ENCODE measurements at regions not wholly inside any gene's neighbourhood (a gene's known extent, or its start where the extent isn't known, plus 50 kb on each side); places are given as distances from the start of the nearest gene placed in this dataset.

- Histone ChIP-seq H2AK5ac (ENCODE audit: low read depth, low read length) (no peak overlapping the region), H3K4me1 (ENCODE audit: control insufficient read depth, insufficient read depth, low read length) (peaks cover under 1% of the 10 kb centered on the region; the same call in 1 of the 2 replicates), H2BK120ac (ENCODE audit: low read depth, low read length) (no peak overlapping the region), H3K27ac (ENCODE audit: insufficient read depth, low read length) (no peak overlapping the region), H4K5ac (ENCODE audit: low read depth, low read length) (no peak overlapping the region), H3K14ac (replicated peaks; ENCODE audit: low read depth, low read length) (no peak overlapping the region), H2BK15ac (ENCODE audit: low read depth, low read length) (no peak overlapping the region), H3K79me1 (ENCODE audit: low read depth in 1 of 2, low read length in 2 of 2) (no peaks in the 10 kb centered on the region), H2AK9ac (replicated peaks; ENCODE audit: low read depth, low read length, poor library complexity) (no peak overlapping the region), H3K4ac (ENCODE audit: low read depth, low read length) (no peak overlapping the region), H3K4me2 (ENCODE audit: low read depth, low read length) (no peak overlapping the region), H3K23ac (ENCODE audit: low read depth, low read length) (no peak overlapping the region), H3K9ac (ENCODE audit: low read depth, low read length) (no peak overlapping the region), H3K9me3 (ENCODE audit: control insufficient read depth, insufficient read depth, low read length) (no peaks in the 10 kb centered on the region), H4K91ac (ENCODE audit: insufficient read depth, low read depth, low read length) (no peak overlapping the region), H3K27me3 (ENCODE audit: control insufficient read depth, insufficient read depth, low read length) (no peaks in the 10 kb centered on the region; the same call in 1 of the 2 replicates), H3K9me1 (ENCODE audit: insufficient read depth, low read length) (no peaks in the 10 kb centered on the region; the same call in 1 of the 2 replicates), H3K4me3 (ENCODE audit: insufficient read depth, low read depth, low read length) (no peak overlapping the region), H3K56ac (ENCODE audit: extremely low read depth, insufficient read depth, low read length) (no peak overlapping the region), H2BK5ac (ENCODE audit: low read depth, low read length, poor library complexity, severe bottlenecking) (no peak overlapping the region), H3K36me3 (ENCODE audit: control insufficient read depth, insufficient read depth, low read length) (no peaks in the 10 kb centered on the region), H2BK20ac (ENCODE audit: low read depth, low read length) (no peak overlapping the region), H4K8ac (ENCODE audit: low read depth in 2 of 2, low read length in 2 of 2) (no peak overlapping the region), H4K20me1 (ENCODE audit: insufficient read depth, low read length) (no peaks in the 10 kb centered on the region), H2AFZ (replicated peaks; ENCODE audit: low read length, poor library complexity) (no peak overlapping the region), H3K18ac (ENCODE audit: low read depth, low read length) (no peak overlapping the region)
- BruUV-seq (replicated peaks) = no TSS peak
- ChIA-PET POLR2A (ENCODE audit: unreplicated experiment) (no interaction called here), CTCF (no interaction called here)
- intact Hi-C loops (cut with micrococcal nuclease) = no loop called here
- in situ Hi-C loops (cut with MboI; ENCODE audit: low sequenced_read_pairs) = no loop called here
- no peak for TF ChIP-seq NFE2L2 (IDR thresholded peaks at IDR 0.05; ENCODE audit: low read depth, low read length)
- TF ChIP-seq MAFK (IDR thresholded peaks at IDR 0.05; ENCODE audit: low read depth, low read length) = no peak
- TF ChIP-seq RAD21 (IDR thresholded peaks at IDR 0.05; ENCODE audit: low read length) = no peak
- no peak for TF ChIP-seq MXI1 (IDR thresholded peaks at IDR 0.05; ENCODE audit: borderline replicate concordance, low read depth, low read length)
- TF ChIP-seq POLR2A (IDR thresholded peaks at IDR 0.05; ENCODE audit: low read depth, low read length) = no peak
- TF ChIP-seq, protein P1, sequence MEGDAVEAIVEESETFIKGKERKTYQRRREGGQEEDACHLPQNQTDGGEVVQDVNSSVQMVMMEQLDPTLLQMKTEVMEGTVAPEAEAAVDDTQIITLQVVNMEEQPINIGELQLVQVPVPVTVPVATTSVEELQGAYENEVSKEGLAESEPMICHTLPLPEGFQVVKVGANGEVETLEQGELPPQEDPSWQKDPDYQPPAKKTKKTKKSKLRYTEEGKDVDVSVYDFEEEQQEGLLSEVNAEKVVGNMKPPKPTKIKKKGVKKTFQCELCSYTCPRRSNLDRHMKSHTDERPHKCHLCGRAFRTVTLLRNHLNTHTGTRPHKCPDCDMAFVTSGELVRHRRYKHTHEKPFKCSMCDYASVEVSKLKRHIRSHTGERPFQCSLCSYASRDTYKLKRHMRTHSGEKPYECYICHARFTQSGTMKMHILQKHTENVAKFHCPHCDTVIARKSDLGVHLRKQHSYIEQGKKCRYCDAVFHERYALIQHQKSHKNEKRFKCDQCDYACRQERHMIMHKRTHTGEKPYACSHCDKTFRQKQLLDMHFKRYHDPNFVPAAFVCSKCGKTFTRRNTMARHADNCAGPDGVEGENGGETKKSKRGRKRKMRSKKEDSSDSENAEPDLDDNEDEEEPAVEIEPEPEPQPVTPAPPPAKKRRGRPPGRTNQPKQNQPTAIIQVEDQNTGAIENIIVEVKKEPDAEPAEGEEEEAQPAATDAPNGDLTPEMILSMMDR (conservative IDR thresholded peaks at IDR 0.05; ENCODE audit: low read depth, low read length) = no peak
- TF ChIP-seq CHD1 (IDR thresholded peaks at IDR 0.05; ENCODE audit: low read depth, low read length) = no peak
- no peak for TF ChIP-seq RCOR1 (IDR thresholded peaks at IDR 0.05; ENCODE audit: insufficient replicate concordance, low read length)
- no peak for TF ChIP-seq SMC3 (IDR thresholded peaks at IDR 0.05; ENCODE audit: low read depth, low read length)
- TF ChIP-seq CEBPB (IDR thresholded peaks at IDR 0.05; ENCODE audit: low read depth, low read length) = no peak
- no peak for TF ChIP-seq MAZ (IDR thresholded peaks at IDR 0.05; ENCODE audit: borderline replicate concordance, low read depth, low read length)
- DNase-seq (no peak), ATAC-seq (ENCODE audit: low read depth) (no peak)
- dilution Hi-C loops (cut with HindIII; ENCODE audit: low sequenced_read_pairs, unreplicated experiment) = no loop called here
- no CpG with 5 or more reads among the region's 1 CpG for WGBS, 2 experiments (ENCODE audit: extremely low coverage in 2 of 2, insufficient read length in 1 of 2)
Observed at GRCh38 chr20:8938532-8938931, 130.4 kb upstream of the PLCB4 start.

Data from IMR-90 (cell line).